ENCODE measurements at regions not wholly inside any gene's neighbourhood (a gene's known extent, or its start where the extent isn't known, plus 50 kb on each side); places are given as distances from the start of the nearest gene placed in this dataset.

GRCh38 chr18:24600076-24600654, 139.7 kb downstream of the HRH4 start:
- peak; percentile 72 for DNase-seq (ENCODE audit: low read depth)
- no peak overlapping the region for H3K4me3 ChIP-seq (ENCODE audit: low read depth, low read length)
- TF ChIP-seq, protein P1, sequence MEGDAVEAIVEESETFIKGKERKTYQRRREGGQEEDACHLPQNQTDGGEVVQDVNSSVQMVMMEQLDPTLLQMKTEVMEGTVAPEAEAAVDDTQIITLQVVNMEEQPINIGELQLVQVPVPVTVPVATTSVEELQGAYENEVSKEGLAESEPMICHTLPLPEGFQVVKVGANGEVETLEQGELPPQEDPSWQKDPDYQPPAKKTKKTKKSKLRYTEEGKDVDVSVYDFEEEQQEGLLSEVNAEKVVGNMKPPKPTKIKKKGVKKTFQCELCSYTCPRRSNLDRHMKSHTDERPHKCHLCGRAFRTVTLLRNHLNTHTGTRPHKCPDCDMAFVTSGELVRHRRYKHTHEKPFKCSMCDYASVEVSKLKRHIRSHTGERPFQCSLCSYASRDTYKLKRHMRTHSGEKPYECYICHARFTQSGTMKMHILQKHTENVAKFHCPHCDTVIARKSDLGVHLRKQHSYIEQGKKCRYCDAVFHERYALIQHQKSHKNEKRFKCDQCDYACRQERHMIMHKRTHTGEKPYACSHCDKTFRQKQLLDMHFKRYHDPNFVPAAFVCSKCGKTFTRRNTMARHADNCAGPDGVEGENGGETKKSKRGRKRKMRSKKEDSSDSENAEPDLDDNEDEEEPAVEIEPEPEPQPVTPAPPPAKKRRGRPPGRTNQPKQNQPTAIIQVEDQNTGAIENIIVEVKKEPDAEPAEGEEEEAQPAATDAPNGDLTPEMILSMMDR (conservative IDR thresholded peaks at IDR 0.05; ENCODE audit: low read depth, low read length), result peak; percentile 64

GRCh38 chr18:24601585-24601984, 141.1 kb downstream of the HRH4 start:
- TF ChIP-seq, protein P1 (conservative IDR thresholded peaks at IDR 0.05; ENCODE audit: low read depth, low read length), result no peak
- DNase-seq (ENCODE audit: low read depth), result no peak

DNA sequence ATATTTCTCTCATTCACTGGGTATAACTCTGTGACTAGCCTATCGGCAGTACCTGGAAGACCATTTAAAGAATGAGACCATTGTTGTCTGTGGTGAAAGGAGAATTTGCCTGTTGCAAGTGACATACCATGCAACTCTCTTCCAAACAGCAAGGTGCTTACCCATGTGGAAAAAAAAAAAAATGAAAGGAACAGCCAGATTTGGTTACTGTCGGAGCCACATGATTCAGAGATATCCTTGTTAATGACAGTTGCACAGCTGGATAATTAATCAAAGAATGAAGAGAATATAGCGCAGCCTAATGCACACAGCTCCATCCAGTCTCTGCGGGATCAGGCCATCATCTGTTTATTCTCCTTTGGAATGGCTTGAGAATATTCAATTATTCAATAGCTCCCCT, 141.8 kb downstream of the HRH4 start:
- DNase-seq (ENCODE audit: low read depth), result no peak
- no peak overlapping the region for H3K4me3 ChIP-seq (ENCODE audit: low read depth, low read length)
- TF ChIP-seq, protein P1 (conservative IDR thresholded peaks at IDR 0.05; ENCODE audit: low read depth, low read length), result no peak

More at GRCh38 chr18:24601585-24601984, 141.1 kb downstream of the HRH4 start:
- H3K4me3 ChIP-seq (ENCODE audit: low read depth, low read length), result no peak overlapping the region

GRCh38 chr18:24603151-24603550, 142.7 kb downstream of the HRH4 start:
- no peak for DNase-seq (ENCODE audit: low read depth)
- TF ChIP-seq, protein P1 (conservative IDR thresholded peaks at IDR 0.05; ENCODE audit: low read depth, low read length), result no peak

GRCh38 chr18:24605444-24605843, 145.0 kb downstream of the HRH4 start:
- DNase-seq (ENCODE audit: low read depth), result no peak

More at GRCh38 chr18:24603151-24603550, 142.7 kb downstream of the HRH4 start:
- H3K4me3 ChIP-seq (ENCODE audit: low read depth, low read length), result no peak overlapping the region

DNA sequence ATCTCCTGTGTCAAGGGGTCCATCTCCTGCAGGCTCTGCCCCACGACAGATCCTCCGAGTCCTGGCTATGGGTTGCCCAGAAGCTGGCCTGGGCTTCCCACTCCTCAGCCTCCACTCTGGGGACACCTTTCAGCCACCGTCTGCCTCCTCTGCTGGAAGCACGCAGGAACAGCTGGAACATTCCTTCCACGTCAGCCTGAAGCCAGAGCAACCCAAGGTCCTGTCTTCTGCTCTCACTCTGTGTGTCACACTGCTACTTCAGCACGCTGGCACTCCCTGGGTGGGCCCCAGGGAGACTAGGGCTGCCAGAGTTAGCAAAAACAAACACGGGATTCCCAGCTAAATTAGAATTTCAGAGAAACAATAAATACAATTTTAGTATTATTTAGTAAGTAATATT, 148.8 kb downstream of the HRH4 start:
- no peak overlapping the region for H3K4me3 ChIP-seq (ENCODE audit: low read depth, low read length)
- DNase-seq (ENCODE audit: low read depth), result no peak
- TF ChIP-seq, protein P1 (conservative IDR thresholded peaks at IDR 0.05; ENCODE audit: low read depth, low read length), result no peak

More at GRCh38 chr18:24605444-24605843, 145.0 kb downstream of the HRH4 start:
- TF ChIP-seq, protein P1 (conservative IDR thresholded peaks at IDR 0.05; ENCODE audit: low read depth, low read length), result no peak
- no peak overlapping the region for H3K4me3 ChIP-seq (ENCODE audit: low read depth, low read length)

GRCh38 chr18:24611075-24611474, 150.6 kb downstream of the HRH4 start:
- no peak overlapping the region for H3K4me3 ChIP-seq (ENCODE audit: low read depth, low read length)
- TF ChIP-seq, protein P1 (conservative IDR thresholded peaks at IDR 0.05; ENCODE audit: low read depth, low read length), result no peak

More at GRCh38 chr18:24611075-24611474, 150.6 kb downstream of the HRH4 start:
- no peak for DNase-seq (ENCODE audit: low read depth)
